ENCODE measurements at regions not wholly inside any gene's neighbourhood (a gene's known extent, or its start where the extent isn't known, plus 50 kb on each side); places are given as distances from the start of the nearest gene placed in this dataset.

DNA sequence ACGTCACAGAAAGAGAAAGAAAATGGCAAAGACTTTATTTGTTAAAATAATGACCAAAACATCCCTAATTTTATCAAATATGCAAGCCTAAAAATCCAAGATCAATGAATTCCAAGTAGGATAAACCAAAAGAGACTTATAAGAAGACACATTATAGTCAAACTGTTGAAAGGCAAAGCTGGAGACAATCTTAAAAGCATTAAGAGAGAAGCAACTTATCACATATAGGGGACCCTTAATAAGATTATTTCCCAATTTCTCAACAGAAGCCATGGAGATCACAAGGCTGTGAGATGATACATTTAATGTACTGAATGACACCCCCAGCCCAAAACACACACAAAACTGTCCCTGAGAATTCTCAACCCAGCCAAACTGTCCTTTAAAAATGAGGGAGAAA lies 228.7 kb downstream of the COG6 start:
- FAIRE-seq (no peak), ATAC-seq (no peak)
- no TSS peak for BruUV-seq (replicated peaks)

More for the DNA sequence above, 228.7 kb downstream of the COG6 start:
- intact Hi-C loops (cut with micrococcal nuclease) = no loop called here
- H3K4me1 ChIP-seq (replicated peaks in 1 of 2; ENCODE audit: control insufficient read depth in 2 of 2, insufficient read depth in 2 of 2, low read length in 2 of 2) = no peaks in the 10 kb centered on the region
- H3K36me3 ChIP-seq (ENCODE audit: control insufficient read depth, insufficient read depth, low read length) = no peaks in the 10 kb centered on the region
- POLR2A ChIA-PET = no interaction called here
- CTCF ChIA-PET (ENCODE audit: low intra/inter-chr PET ratio) = no interaction called here
- no peak overlapping the region for H3K4me2 ChIP-seq (ENCODE audit: insufficient read depth, low read length)
- no peaks in the 10 kb centered on the region for H4K20me1 ChIP-seq (replicated peaks; ENCODE audit: control insufficient read depth, insufficient read depth, low read length)
- no peak overlapping the region for H2AFZ ChIP-seq (ENCODE audit: low read depth, low read length)
- no peaks in the 10 kb centered on the region for H3K79me2 ChIP-seq (ENCODE audit: control insufficient read depth, insufficient read depth, low read length)
- in situ Hi-C loops (cut with MboI) = no loop called here
- no peak overlapping the region for H3K27ac ChIP-seq (ENCODE audit: extremely low read depth, low read depth, low read length)
- H3K9me3 ChIP-seq (replicated peaks; ENCODE audit: control insufficient read depth, insufficient read depth, low read depth, low read length) = no peaks in the 10 kb centered on the region
- H3K9ac ChIP-seq (ENCODE audit: insufficient read depth in 1 of 2, low read depth in 2 of 2, low read length in 2 of 2) = no peak overlapping the region
- H3K9me1 ChIP-seq (ENCODE audit: control insufficient read depth, insufficient read depth, low read length) = no peaks in the 10 kb centered on the region
- TF ChIP-seq TSHZ1 (CRISPR knock-in tag; IDR thresholded peaks at IDR 0.05) (no peak), CREM (IDR thresholded peaks at IDR 0.05; ENCODE audit: low read depth) (no peak), CGGBP1 (CRISPR knock-in tag; IDR thresholded peaks at IDR 0.05) (no peak), ZKSCAN1 (IDR thresholded peaks at IDR 0.05; ENCODE audit: low read depth, low read length) (no peak), ZC3H11A (IDR thresholded peaks at IDR 0.05; ENCODE audit: low read depth, low read length) (no peak), CAMTA2 (CRISPR knock-in tag; conservative IDR thresholded peaks at IDR 0.05) (no peak), ZC3H4 (CRISPR knock-in tag; IDR thresholded peaks at IDR 0.05; ENCODE audit: borderline replicate concordance) (no peak)
- no peak for DNase-seq (ENCODE audit: extremely low read depth in 1 of 4, low spot score in 3 of 4)
- H3K4me3 ChIP-seq = no peak overlapping the region
- no peaks in the 10 kb centered on the region for H3K27me3 ChIP-seq (ENCODE audit: control insufficient read depth in 2 of 2, insufficient read depth in 2 of 2, low read length in 2 of 2)
- 0% methylated on average over 1 of the region's 1 CpG for WGBS (ENCODE audit: insufficient coverage, low coverage, missing lambda C conversion rate)
